NCI-H774 (cell line): ENCODE measurements at regions not wholly inside any gene's neighbourhood (a gene's known extent, or its start where the extent isn't known, plus 50 kb on each side); places are given as distances from the start of the nearest gene placed in this dataset.

Experiments used
- DNase-seq: peaks from one replicate; lab custom pipeline; 2025; lab: John Stamatoyannopoulos, UW

GRCh38 chr5:176733406-176734262 is 76.7 kb upstream of the UNC5A start:
- no peak for DNase-seq

GRCh38 chr5:176734756-176735342 is 75.5 kb upstream of the UNC5A start:
- no peak for DNase-seq

- DNase-seq: no peak
Observed at GRCh38 chr5:176735383-176736265, 74.7 kb upstream of the UNC5A start.

GRCh38 chr5:176736301-176736930 is 73.9 kb upstream of the UNC5A start:
- no peak for DNase-seq

- no peak for DNase-seq
Observed at GRCh38 chr5:176736931-176737745, 73.2 kb upstream of the UNC5A start.

- DNase-seq: no peak
Observed at GRCh38 chr5:176737746-176738636, 72.4 kb upstream of the UNC5A start.

GRCh38 chr5:176738637-176739250 is 71.6 kb upstream of the UNC5A start:
- DNase-seq: no peak

GRCh38 chr5:176739461-176740051 is 70.8 kb upstream of the UNC5A start:
- no peak for DNase-seq

GRCh38 chr5:176740131-176740701 is 70.1 kb upstream of the UNC5A start:
- DNase-seq: no peak

- no peak for DNase-seq
Observed at GRCh38 chr5:176740702-176741496, 69.5 kb upstream of the UNC5A start.

- no peak for DNase-seq
Observed at GRCh38 chr5:176741561-176742211, 68.7 kb upstream of the UNC5A start.

- DNase-seq: no peak
Observed at GRCh38 chr5:176742246-176743105, 67.9 kb upstream of the UNC5A start.

GRCh38 chr5:176743136-176743861 is 67.1 kb upstream of the UNC5A start:
- DNase-seq: no peak

- DNase-seq: no peak
Observed at GRCh38 chr5:176743868-176744583, 66.3 kb upstream of the UNC5A start.

GRCh38 chr5:176744584-176744965 is 65.8 kb upstream of the UNC5A start:
- no peak for DNase-seq
